ENCODE measurements at regions not wholly inside any gene's neighbourhood (a gene's known extent, or its start where the extent isn't known, plus 50 kb on each side); places are given as distances from the start of the nearest gene placed in this dataset.
"Not testable (repeated sequence)": the region's sequence is repeated elsewhere in the genome, so short reads cannot be mapped to it uniquely, and the experiment has no call there.

DNA sequence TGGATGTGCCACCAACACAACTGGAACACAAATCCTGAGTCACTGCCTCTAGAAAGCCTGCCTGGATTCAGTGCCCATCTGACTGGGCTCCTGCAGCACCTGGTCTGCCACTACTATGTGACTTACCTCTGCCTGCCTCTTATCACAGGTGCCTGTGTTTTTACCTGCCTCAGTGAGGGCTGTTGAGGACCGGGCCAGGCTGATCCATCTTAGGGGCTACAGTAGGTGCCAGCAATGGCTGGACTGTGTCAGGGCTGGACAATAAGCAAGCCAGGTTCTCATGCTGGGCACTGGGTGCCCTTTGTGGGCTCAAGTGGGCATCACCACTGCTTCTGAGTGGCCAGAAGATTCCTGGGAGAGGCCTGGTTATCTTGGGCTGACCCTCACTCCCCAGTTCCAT, 948.6 kb upstream of the TPTE start:
- H3K4me3 Mint-ChIP-seq; H3K27ac Mint-ChIP-seq; H3K4me1 Mint-ChIP-seq (ENCODE audit: low read depth); H3K36me3 Mint-ChIP-seq (ENCODE audit: low read depth); H3K9me3 Mint-ChIP-seq; H3K27me3 Mint-ChIP-seq (ENCODE audit: low read depth); DNase-seq; CTCF ChIA-PET; intact Hi-C loops (cut with micrococcal nuclease): not testable (repeated sequence)

DNA sequence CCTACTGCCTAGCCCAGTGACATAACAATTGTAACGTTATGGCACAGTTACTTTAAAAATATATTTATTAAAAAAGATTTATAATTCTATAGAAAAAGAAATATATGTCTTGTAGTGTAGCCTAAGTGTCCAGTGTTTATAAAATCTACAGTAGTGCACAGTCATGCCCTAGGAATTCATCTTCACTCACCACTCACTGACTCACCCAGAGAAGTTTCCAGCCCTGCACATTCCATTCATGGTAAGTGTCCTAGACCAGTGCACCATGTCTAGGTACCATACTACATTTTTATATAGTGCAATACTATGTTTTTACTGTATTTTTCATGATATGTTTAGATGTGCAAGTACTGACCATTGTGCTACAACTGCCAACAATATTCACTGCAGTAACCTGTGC, 947.9 kb upstream of the TPTE start:
- DNase-seq; H3K27ac Mint-ChIP-seq; H3K9me3 Mint-ChIP-seq; H3K4me1 Mint-ChIP-seq (ENCODE audit: low read depth); H3K27me3 Mint-ChIP-seq (ENCODE audit: low read depth); H3K4me3 Mint-ChIP-seq; intact Hi-C loops (cut with micrococcal nuclease); H3K36me3 Mint-ChIP-seq (ENCODE audit: low read depth); CTCF ChIA-PET: not testable (repeated sequence)

DNA sequence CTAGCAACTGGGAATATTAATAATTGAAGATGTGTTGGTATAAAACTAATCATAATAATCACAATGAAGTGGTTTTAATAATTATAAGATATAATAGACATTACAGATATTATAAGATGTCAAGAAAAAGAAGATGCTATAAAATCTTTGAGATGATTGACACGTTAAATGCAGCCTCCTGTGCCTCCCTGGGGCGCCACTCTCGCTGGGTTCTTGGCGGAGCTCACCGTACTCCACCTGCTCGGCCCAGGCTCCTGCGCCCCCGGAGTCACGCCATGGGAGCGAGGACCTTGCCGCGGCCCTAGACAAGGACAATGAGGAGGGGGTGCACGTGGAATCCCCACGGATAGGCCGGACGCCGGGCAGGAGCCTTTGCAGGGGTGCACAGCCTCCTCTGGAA, 942.1 kb upstream of the TPTE start:
- CTCF ChIA-PET; intact Hi-C loops (cut with micrococcal nuclease); H3K27me3 Mint-ChIP-seq (ENCODE audit: low read depth): not testable (repeated sequence)

DNA sequence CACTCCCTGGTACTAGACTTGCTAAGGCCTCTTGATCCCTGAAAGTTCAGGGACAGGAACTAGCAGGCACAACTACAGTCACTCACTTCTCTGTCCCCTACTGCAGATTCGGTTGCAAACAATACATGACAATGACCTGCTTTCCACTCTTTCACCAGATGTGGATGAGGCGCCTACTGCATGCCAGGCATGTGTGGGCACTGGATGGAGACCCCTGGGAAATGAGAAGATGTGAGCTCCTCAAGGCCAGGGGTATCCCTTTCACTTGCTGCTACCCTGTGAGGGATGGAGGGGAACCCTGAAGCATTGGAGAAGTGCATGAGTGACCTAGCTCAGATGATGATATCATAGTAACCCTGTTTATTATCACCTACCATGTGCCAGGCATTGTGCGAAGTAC, 933.4 kb upstream of the TPTE start:
- DNase-seq; H3K36me3 Mint-ChIP-seq (ENCODE audit: low read depth); H3K27ac Mint-ChIP-seq; intact Hi-C loops (cut with micrococcal nuclease); H3K27me3 Mint-ChIP-seq (ENCODE audit: low read depth); H3K9me3 Mint-ChIP-seq; H3K4me3 Mint-ChIP-seq; H3K4me1 Mint-ChIP-seq (ENCODE audit: low read depth); CTCF ChIA-PET: not testable (repeated sequence)

More for the DNA sequence above, 942.1 kb upstream of the TPTE start:
- H3K36me3 Mint-ChIP-seq (ENCODE audit: low read depth); H3K4me3 Mint-ChIP-seq; H3K4me1 Mint-ChIP-seq (ENCODE audit: low read depth); H3K9me3 Mint-ChIP-seq; H3K27ac Mint-ChIP-seq; DNase-seq: not testable (repeated sequence)

DNA sequence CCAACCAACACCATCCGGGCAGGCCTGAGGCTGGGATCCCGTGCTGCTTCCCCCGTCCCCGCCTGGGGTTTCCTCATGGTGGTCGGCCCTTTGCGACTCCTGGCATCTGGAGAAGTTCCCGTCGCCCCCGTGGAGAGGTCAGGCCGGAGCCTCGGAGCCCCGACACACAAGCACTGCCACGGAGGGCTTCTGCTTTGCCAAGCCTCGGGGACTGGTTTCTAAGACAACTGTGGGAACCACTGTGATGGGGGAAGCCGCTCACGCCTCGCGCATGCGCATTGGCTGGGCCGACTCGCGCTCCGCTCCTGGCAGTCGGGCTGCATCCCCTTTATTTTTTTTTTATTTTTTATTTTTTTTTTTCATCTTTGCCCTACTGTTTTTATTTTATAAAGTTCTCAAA, 928.8 kb upstream of the TPTE start:
- CTCF ChIA-PET; H3K27me3 Mint-ChIP-seq (ENCODE audit: low read depth); DNase-seq; H3K4me3 Mint-ChIP-seq; H3K27ac Mint-ChIP-seq; H3K4me1 Mint-ChIP-seq (ENCODE audit: low read depth); H3K36me3 Mint-ChIP-seq (ENCODE audit: low read depth); H3K9me3 Mint-ChIP-seq; intact Hi-C loops (cut with micrococcal nuclease): not testable (repeated sequence)

DNA sequence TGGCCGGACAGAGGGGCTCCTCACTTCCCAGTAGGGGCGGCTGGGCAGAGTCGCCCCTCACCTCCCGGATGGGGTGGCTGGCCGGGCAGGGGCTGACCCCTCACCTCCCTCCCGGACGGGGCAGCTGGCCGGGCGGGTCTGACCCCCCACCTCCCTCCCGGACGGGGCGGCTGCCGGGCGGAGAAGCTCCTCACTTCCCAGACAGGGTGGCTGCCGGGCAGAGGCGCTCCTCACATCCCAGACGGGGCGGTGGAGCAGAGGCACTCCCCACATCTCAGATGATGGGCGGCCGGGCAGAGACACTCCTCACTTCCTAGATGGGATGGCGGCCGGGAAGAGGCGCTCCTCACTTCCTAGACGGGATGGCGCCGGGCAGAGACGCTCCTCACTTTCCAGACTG, 927.7 kb upstream of the TPTE start:
- H3K9me3 Mint-ChIP-seq; CTCF ChIA-PET; H3K36me3 Mint-ChIP-seq (ENCODE audit: low read depth); intact Hi-C loops (cut with micrococcal nuclease); DNase-seq; H3K4me3 Mint-ChIP-seq; H3K27me3 Mint-ChIP-seq (ENCODE audit: low read depth); H3K27ac Mint-ChIP-seq; H3K4me1 Mint-ChIP-seq (ENCODE audit: low read depth): not testable (repeated sequence)

DNA sequence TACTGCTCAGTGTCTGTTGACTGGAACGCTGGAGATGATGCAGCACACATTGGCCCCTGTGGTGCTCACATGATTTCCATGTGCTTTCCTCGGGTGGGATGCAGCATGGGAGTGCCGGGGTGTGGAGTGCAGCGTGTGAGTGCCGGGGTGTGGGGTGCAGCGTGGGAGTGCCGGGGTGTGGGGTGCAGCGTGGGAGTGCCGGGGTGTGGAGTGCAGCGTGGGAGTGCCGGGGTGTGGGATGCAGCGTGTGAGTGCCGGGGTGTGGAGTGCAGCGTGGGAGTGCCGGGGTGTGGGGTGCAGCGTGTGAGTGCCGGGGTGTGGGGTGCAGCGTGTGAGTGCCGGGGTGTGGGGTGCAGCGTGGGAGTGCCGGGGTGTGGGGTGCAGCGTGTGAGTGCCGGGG, 907.4 kb upstream of the TPTE start:
- intact Hi-C loops (cut with micrococcal nuclease); CTCF ChIA-PET; H3K36me3 Mint-ChIP-seq (ENCODE audit: low read depth); H3K27ac Mint-ChIP-seq; DNase-seq; H3K4me1 Mint-ChIP-seq (ENCODE audit: low read depth); H3K9me3 Mint-ChIP-seq; H3K4me3 Mint-ChIP-seq; H3K27me3 Mint-ChIP-seq (ENCODE audit: low read depth): not testable (repeated sequence)

DNA sequence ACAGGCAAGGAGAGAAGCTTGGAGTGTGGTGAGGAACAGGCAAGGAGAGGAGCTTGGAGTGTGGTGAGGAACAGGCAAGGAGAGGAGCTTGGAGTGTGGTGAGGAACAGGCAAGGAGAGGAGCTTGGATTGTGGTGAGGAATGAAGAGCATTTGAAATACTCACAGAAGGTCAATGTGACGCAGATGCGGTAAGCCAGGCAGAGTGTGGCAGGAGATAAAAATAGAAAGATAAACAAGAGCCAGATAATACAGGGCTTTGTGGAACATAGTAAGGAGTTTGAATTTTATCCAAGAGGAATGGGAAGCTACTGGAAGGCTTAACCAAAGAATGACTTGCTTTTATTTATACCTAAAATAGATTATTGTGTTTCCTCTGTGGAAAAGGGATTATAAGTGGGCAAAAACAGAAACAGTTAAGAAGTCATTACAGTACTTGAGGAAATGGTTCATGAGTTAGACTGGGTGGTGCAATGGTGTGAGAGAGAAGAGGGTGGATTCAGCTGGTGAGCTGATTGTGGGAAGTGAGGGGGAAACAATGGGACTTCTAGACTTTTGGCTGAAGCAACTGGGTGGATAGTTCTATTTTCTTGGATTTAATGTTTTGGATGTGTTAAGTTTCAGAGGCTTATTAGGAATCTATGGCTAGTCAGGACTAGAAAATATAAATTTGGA, 900.1 kb upstream of the TPTE start:
- intact Hi-C loops (cut with micrococcal nuclease); CTCF ChIA-PET; H3K27ac Mint-ChIP-seq; H3K9me3 Mint-ChIP-seq; H3K4me1 Mint-ChIP-seq (ENCODE audit: low read depth); DNase-seq; H3K4me3 Mint-ChIP-seq; H3K36me3 Mint-ChIP-seq (ENCODE audit: low read depth); H3K27me3 Mint-ChIP-seq (ENCODE audit: low read depth): not testable (repeated sequence)

DNA sequence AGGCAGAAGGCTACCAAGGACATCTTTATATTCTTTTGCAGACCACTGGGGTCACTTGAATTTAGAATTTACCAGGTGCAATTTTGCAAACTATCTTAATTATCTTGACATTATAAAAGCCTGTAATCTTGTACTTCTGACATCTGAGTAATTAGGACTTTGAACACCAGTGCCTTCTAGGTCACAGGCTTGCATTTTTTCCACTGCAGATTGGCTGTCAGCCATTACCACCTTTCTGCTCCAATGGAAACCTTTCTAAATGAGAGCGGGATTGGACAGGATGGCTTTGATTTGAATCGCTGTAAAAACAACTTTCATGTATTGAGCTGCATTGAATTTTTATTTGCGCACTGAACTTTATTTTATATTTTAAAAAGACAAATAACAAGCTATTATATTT, 893.3 kb upstream of the TPTE start:
- DNase-seq; intact Hi-C loops (cut with micrococcal nuclease); H3K4me3 Mint-ChIP-seq; CTCF ChIA-PET; H3K27me3 Mint-ChIP-seq (ENCODE audit: low read depth); H3K36me3 Mint-ChIP-seq (ENCODE audit: low read depth); H3K27ac Mint-ChIP-seq; H3K4me1 Mint-ChIP-seq (ENCODE audit: low read depth); H3K9me3 Mint-ChIP-seq: not testable (repeated sequence)

DNA sequence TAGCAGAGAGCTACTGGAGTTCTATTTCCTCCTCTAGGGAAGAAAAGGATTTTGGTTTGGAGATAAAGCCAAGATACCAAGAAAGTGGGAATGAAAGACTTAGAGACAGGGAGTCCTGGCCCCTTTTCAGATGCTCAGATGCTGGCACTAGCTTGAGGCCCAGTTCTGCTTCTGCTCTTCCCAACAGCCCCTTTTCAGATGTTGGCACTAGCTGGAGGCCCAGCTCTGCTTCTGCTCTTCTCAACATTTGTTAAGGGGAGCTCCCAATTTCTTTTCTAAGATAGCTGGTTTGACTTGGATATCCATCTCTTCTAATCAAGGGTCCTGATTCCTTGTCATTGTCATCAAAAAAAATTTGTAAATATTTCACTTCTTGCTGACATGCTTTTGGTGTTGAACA, 874.0 kb upstream of the TPTE start:
- CTCF ChIA-PET; DNase-seq; H3K4me3 Mint-ChIP-seq; H3K36me3 Mint-ChIP-seq (ENCODE audit: low read depth); H3K4me1 Mint-ChIP-seq (ENCODE audit: low read depth); intact Hi-C loops (cut with micrococcal nuclease); H3K27me3 Mint-ChIP-seq (ENCODE audit: low read depth); H3K27ac Mint-ChIP-seq: not testable (repeated sequence)
- peaks cover 13% of the 10 kb centered on the region for H3K9me3 Mint-ChIP-seq

DNA sequence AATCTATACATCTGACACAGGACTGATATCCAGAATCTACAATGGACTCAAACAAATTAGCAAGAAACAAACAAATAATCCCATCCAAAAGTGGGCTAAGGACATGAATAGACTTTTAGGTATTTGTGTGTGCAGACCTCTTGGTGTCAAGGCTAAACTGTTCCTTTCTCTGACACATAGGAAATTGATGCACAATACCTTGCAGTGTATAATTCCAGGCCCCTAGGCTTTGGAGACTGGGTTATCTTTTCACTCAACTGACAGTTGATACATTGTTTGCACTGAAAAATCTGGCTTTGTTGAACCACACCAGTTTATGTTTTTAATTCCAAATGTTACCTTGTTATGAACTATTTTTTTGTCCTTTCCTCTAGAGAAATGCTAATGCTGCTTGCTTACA, 873.1 kb upstream of the TPTE start:
- H3K4me1 Mint-ChIP-seq (ENCODE audit: low read depth); H3K27ac Mint-ChIP-seq; H3K4me3 Mint-ChIP-seq; H3K27me3 Mint-ChIP-seq (ENCODE audit: low read depth); DNase-seq; H3K36me3 Mint-ChIP-seq (ENCODE audit: low read depth); intact Hi-C loops (cut with micrococcal nuclease); CTCF ChIA-PET: not testable (repeated sequence)
- H3K9me3 Mint-ChIP-seq: peaks cover 13% of the 10 kb centered on the region

DNA sequence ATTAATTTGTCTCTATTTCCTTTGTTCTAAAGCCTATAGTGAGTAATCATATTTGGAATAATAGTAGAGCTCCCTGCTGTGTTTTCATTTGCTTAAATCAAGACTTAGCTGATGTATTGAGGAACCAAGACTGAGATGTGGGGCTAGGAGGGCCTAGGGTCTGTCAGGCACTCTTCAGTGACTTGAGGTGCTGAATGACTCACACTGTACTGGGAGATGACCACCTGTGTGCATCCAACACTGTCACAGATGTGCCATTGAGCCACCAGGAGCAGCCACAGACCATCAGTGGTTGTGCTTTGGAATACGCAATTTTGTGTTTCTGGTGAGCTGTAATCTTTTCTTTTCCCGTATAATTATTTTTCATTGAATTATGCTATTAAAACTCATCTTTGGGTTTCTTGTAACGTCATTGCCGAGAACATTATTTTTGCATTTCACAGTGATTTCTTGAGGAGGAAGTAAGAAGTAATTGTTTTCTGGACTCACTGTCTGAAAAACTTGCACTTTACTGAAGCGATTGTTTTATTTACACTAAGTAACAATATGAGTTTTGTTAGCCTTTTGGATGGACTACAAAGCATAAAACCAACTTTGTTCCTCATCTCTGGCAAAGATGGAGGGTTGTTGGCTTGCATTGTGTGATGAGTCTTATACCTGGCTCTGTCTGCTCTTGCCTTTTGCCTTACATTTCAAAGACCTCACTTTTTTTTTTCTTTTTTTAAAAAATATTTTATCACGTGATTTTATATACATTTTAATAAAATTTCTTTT, 872.2 kb upstream of the TPTE start:
- CTCF ChIA-PET; H3K4me1 Mint-ChIP-seq (ENCODE audit: low read depth); DNase-seq; H3K27ac Mint-ChIP-seq; H3K27me3 Mint-ChIP-seq (ENCODE audit: low read depth); H3K4me3 Mint-ChIP-seq; H3K36me3 Mint-ChIP-seq (ENCODE audit: low read depth); intact Hi-C loops (cut with micrococcal nuclease): not testable (repeated sequence)
- H3K9me3 Mint-ChIP-seq: peaks cover 13% of the 10 kb centered on the region

DNA sequence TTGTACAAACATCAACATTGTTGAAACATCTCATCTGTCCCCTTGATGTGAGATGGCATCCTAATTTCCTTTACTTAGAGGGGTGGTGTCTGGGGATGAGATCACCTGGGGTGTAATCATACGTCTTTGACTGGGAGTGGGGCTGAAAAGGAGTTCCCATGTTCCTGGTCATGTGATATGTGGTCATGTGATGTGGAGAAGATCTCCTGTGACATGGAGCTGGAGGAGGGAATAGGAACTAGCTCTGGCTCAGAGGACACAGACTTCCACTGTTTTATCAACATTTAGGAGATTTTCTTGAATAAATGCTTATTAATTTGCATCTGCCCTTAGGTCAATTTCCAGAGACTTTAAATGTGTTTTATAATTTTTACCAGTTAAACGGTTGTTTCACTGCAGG, 868.6 kb upstream of the TPTE start:
- H3K27me3 Mint-ChIP-seq (ENCODE audit: low read depth); H3K4me1 Mint-ChIP-seq (ENCODE audit: low read depth); CTCF ChIA-PET; H3K27ac Mint-ChIP-seq; H3K4me3 Mint-ChIP-seq; H3K36me3 Mint-ChIP-seq (ENCODE audit: low read depth); intact Hi-C loops (cut with micrococcal nuclease); DNase-seq: not testable (repeated sequence)
- H3K9me3 Mint-ChIP-seq: peaks cover 10% of the 10 kb centered on the region
